Loucy (cell line): ENCODE measurements at regions not wholly inside any gene's neighbourhood (a gene's known extent, or its start where the extent isn't known, plus 50 kb on each side); places are given as distances from the start of the nearest gene placed in this dataset.

ENCODE experiments used
- H2AFZ ChIP-seq: fragments of 200-600 bp; sonication (generic); 2 replicates; pipeline ENCODE4 v1.6.0; 2016; ENCODE audit warnings: antibody characterized with exemption, mild to moderate bottlenecking, low read length, moderate library complexity
- H3F3A ChIP-seq: fragments of 200-600 bp; 2 replicates; pipeline ENCODE4 v1.6.0; 2016; ENCODE audit warnings: antibody characterized with exemption, low read depth, mild to moderate bottlenecking
- H3K27me3 ChIP-seq: fragments of 200-600 bp; sonication (generic); 2 replicates; pipeline ENCODE4 v1.6.1; 2014; ENCODE audit warnings: low read length, mild to moderate bottlenecking; ENCODE audit not compliant: insufficient read depth, poor library complexity, severe bottlenecking
- H3K36me3 ChIP-seq: fragments of 200-600 bp; sonication (generic); 2 replicates; pipeline ENCODE4 v1.6.1; 2016; ENCODE audit warnings: low read length; ENCODE audit not compliant: insufficient read depth
- H3K4me1 ChIP-seq: fragments of 200-600 bp; sonication (generic); 2 replicates; pipeline ENCODE4 v1.5.1; 2014; ENCODE audit warnings: low read length, mild to moderate bottlenecking; ENCODE audit not compliant: insufficient read depth, poor library complexity, severe bottlenecking
- H3K4me2 ChIP-seq: fragments of 200-600 bp; sonication (generic); 2 replicates; pipeline ENCODE4 v1.6.0; 2014; ENCODE audit warnings: antibody characterized with exemption, low read length, low read depth, mild to moderate bottlenecking; ENCODE audit not compliant: poor library complexity, severe bottlenecking
- H3K4me3 ChIP-seq: fragments of 200-600 bp; sonication (generic); 2 replicates; pipeline ENCODE4 v1.5.1; 2014; ENCODE audit warnings: low read length, mild to moderate bottlenecking, mixed read lengths; ENCODE audit not compliant: poor library complexity, severe bottlenecking
- H3K79me2 ChIP-seq: fragments of 200-600 bp; sonication (generic); 2 replicates; pipeline ENCODE4 v1.6.1; 2014; ENCODE audit warnings: low read length; ENCODE audit not compliant: insufficient read depth
- H3K9ac ChIP-seq: fragments of 200-600 bp; sonication (generic); 2 replicates; pipeline ENCODE4 v1.6.0; 2014; ENCODE audit warnings: mild to moderate bottlenecking, low read depth, low read length, moderate library complexity; ENCODE audit not compliant: poor library complexity, severe bottlenecking
- H3K9me2 ChIP-seq: fragments of 200-600 bp; sonication (generic); replicated peaks from 2 replicates; pipeline ENCODE4 v1.6.1; 2016; ENCODE audit warnings: low read depth, low read length, mixed read lengths
- H3K9me3 ChIP-seq: fragments of 200-600 bp; sonication (generic); 2 replicates; pipeline ENCODE4 v1.6.1; 2014; ENCODE audit warnings: mild to moderate bottlenecking, antibody characterized with exemption, low read length, low read depth; ENCODE audit not compliant: insufficient read depth
- H4K20me1 ChIP-seq: fragments of 200-600 bp; sonication (generic); 2 replicates; pipeline ENCODE4 v1.6.0; 2014; ENCODE audit warnings: antibody characterized with exemption, low read length, mild to moderate bottlenecking; ENCODE audit not compliant: insufficient read depth, poor library complexity, severe bottlenecking
- EZH2phosphoT487 ChIP-seq: fragments of 200-600 bp; IDR thresholded peaks from 2 replicates; pipeline ENCODE4 v1.6.1; 2018; ENCODE audit warnings: antibody characterized with exemption, mild to moderate bottlenecking, moderate library complexity, borderline replicate concordance
- TF ChIP-seq, protein P1 (sequence below): fragments of 200-600 bp; sonication (generic); conservative IDR thresholded peaks from 2 replicates; pipeline ENCODE4 v1.5.1; 2014; ENCODE audit warnings: mild to moderate bottlenecking, antibody characterized with exemption, low read length

DNA sequence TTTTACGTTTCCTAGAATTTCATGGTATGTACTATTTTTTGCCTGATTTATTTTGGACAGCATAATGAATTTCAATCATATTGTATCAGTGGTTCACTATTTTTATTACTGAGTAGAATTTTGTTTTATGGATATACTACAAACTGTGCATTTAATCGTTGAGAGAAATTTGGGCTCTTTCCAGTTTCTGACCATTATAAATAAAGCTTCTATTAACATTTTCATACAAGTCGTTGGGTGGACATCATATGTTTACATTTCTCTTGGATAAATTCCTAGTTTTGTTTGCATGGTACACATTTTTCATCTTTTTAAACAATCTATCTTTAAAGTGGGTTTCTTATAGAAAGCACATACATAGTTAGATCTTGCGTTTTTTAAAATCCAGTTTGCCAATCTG lies 472.7 kb upstream of the MAGEB18 start:
- H4K20me1 ChIP-seq = no peaks in the 10 kb centered on the region
- no peaks in the 10 kb centered on the region for H3K36me3 ChIP-seq
- no peak overlapping the region for H2AFZ ChIP-seq
- no peaks in the 10 kb centered on the region for H3F3A ChIP-seq
- H3K79me2 ChIP-seq = no peaks in the 10 kb centered on the region
- no peak for TF ChIP-seq EZH2phosphoT487
- TF ChIP-seq, protein P1, sequence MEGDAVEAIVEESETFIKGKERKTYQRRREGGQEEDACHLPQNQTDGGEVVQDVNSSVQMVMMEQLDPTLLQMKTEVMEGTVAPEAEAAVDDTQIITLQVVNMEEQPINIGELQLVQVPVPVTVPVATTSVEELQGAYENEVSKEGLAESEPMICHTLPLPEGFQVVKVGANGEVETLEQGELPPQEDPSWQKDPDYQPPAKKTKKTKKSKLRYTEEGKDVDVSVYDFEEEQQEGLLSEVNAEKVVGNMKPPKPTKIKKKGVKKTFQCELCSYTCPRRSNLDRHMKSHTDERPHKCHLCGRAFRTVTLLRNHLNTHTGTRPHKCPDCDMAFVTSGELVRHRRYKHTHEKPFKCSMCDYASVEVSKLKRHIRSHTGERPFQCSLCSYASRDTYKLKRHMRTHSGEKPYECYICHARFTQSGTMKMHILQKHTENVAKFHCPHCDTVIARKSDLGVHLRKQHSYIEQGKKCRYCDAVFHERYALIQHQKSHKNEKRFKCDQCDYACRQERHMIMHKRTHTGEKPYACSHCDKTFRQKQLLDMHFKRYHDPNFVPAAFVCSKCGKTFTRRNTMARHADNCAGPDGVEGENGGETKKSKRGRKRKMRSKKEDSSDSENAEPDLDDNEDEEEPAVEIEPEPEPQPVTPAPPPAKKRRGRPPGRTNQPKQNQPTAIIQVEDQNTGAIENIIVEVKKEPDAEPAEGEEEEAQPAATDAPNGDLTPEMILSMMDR = no peak
- H3K4me3 ChIP-seq = no peak overlapping the region
- no peaks in the 10 kb centered on the region for H3K9me3 ChIP-seq
- no peak overlapping the region for H3K4me2 ChIP-seq
- no peaks in the 10 kb centered on the region for H3K27me3 ChIP-seq
- no peaks in the 10 kb centered on the region for H3K4me1 ChIP-seq
- no peaks in the 10 kb centered on the region for H3K9me2 ChIP-seq
- H3K9ac ChIP-seq = no peak overlapping the region

DNA sequence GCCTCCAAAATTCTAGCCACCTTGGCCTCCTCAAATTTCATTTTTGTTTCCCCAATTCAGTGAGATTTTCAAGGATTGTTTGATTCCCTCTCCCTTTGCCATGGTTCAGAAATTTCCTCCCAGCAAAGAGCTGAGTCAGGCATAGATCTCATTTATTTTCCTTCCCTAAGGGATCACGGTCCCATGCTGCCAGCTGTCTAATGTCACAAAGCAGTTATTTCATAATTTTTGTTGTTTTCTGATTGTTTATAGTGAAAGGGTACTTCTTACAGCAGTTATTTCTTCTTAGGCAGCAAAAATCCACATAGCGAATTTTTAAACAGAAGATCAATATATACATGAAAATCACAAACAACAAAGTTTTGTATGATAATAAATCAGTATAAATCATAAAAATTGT lies 470.5 kb upstream of the MAGEB18 start:
- Histone ChIP-seq H3K9ac (no peak overlapping the region), H3K36me3 (no peaks in the 10 kb centered on the region), H3K27me3 (no peaks in the 10 kb centered on the region), H3K9me3 (no peaks in the 10 kb centered on the region), H3K4me1 (no peaks in the 10 kb centered on the region), H3K79me2 (no peaks in the 10 kb centered on the region), H3F3A (no peaks in the 10 kb centered on the region), H4K20me1 (no peaks in the 10 kb centered on the region), H3K4me2 (no peak overlapping the region), H3K4me3 (no peak overlapping the region), H3K9me2 (no peaks in the 10 kb centered on the region), H2AFZ (no peak overlapping the region)
- no peak for TF ChIP-seq EZH2phosphoT487
- TF ChIP-seq, protein P1 = no peak

DNA sequence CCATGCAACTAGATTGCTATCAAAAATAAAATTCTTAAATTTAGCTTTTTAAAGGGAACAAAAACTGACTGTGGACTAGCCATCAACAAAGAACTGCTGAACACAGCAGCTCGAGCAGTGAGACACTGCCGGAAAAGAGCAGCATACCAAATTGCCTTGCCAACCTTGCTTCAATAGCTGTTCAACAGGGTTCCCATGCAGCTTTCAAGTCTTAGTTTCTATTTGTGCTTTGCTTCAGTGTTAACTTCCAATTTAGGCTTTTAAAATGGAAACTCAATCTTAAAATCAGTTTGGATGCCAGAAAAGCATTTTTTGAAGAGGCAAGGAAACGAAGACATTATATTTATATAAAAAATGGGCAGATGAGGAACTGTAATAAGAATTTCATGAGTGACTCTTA lies 463.4 kb upstream of the MAGEB18 start:
- Histone ChIP-seq H3F3A (no peaks in the 10 kb centered on the region), H3K4me2 (no peak overlapping the region), H3K36me3 (no peaks in the 10 kb centered on the region), H3K4me1 (no peaks in the 10 kb centered on the region), H3K79me2 (no peaks in the 10 kb centered on the region), H3K4me3 (no peak overlapping the region), H3K9ac (no peak overlapping the region), H3K9me3 (no peaks in the 10 kb centered on the region), H3K27me3 (no peaks in the 10 kb centered on the region), H3K9me2 (no peaks in the 10 kb centered on the region), H2AFZ (no peak overlapping the region), H4K20me1 (no peaks in the 10 kb centered on the region)
- TF ChIP-seq, protein P1 = no peak
- TF ChIP-seq EZH2phosphoT487 = no peak
